ENCODE measurements at regions not wholly inside any gene's neighbourhood (a gene's known extent, or its start where the extent isn't known, plus 50 kb on each side); places are given as distances from the start of the nearest gene placed in this dataset.
"Not testable (repeated sequence)": the region's sequence is repeated elsewhere in the genome, so short reads cannot be mapped to it uniquely, and the experiment has no call there.

GRCh38 chr1:55822891-55823290 lies 607.7 kb upstream of the USP24 start:
- intact Hi-C loops (cut with DNase I), result no loop called here
- no peak for DNase-seq (ENCODE audit: low spot score)

- DNase-seq (ENCODE audit: low spot score), result no peak
Measured at GRCh38 chr1:55821234-55821633, 606.1 kb upstream of the USP24 start.

GRCh38 chr1:55820501-55820900 lies 605.3 kb upstream of the USP24 start:
- intact Hi-C loops (cut with DNase I), result no loop called here
- no peak for DNase-seq (ENCODE audit: low spot score)

More at GRCh38 chr1:55821234-55821633, 606.1 kb upstream of the USP24 start:
- intact Hi-C loops (cut with DNase I), result no loop called here

- intact Hi-C loops (cut with DNase I), result no loop called here
- DNase-seq (ENCODE audit: low spot score), result no peak
Measured at GRCh38 chr1:55819011-55819410, 603.8 kb upstream of the USP24 start.

GRCh38 chr1:55816456-55817426 lies 601.6 kb upstream of the USP24 start:
- DNase-seq (ENCODE audit: low spot score), result no peak
- intact Hi-C loops (cut with DNase I), result no loop called here

GRCh38 chr1:55815745-55816455 lies 600.7 kb upstream of the USP24 start:
- DNase-seq (ENCODE audit: low spot score), result no peak
- intact Hi-C loops (cut with DNase I), result no loop called here

GRCh38 chr1:55814967-55815366 lies 599.8 kb upstream of the USP24 start:
- DNase-seq (ENCODE audit: low spot score), result no peak
- intact Hi-C loops (cut with DNase I), result no loop called here

- intact Hi-C loops (cut with DNase I), result no loop called here
Measured at GRCh38 chr1:55813618-55814017, 598.5 kb upstream of the USP24 start.

GRCh38 chr1:55812281-55812680 lies 597.1 kb upstream of the USP24 start:
- intact Hi-C loops (cut with DNase I), result no loop called here
- DNase-seq (ENCODE audit: low spot score), result no peak

More at GRCh38 chr1:55813618-55814017, 598.5 kb upstream of the USP24 start:
- no peak for DNase-seq (ENCODE audit: low spot score)

- no peak for DNase-seq (ENCODE audit: low spot score)
- intact Hi-C loops (cut with DNase I), result no loop called here
Measured at GRCh38 chr1:55808263-55808662, 593.1 kb upstream of the USP24 start.

- DNase-seq (ENCODE audit: low spot score), result no peak
- intact Hi-C loops (cut with DNase I), result no loop called here
Measured at GRCh38 chr1:55803429-55803828, 588.3 kb upstream of the USP24 start.

GRCh38 chr1:55801481-55801880 lies 586.3 kb upstream of the USP24 start:
- intact Hi-C loops (cut with DNase I), result no loop called here
- DNase-seq (ENCODE audit: low spot score), result no peak

- intact Hi-C loops (cut with DNase I), result no loop called here
Measured at GRCh38 chr1:55800503-55800902, 585.3 kb upstream of the USP24 start.

GRCh38 chr1:55793856-55794255 lies 578.7 kb upstream of the USP24 start:
- intact Hi-C loops (cut with DNase I), result no loop called here
- DNase-seq (ENCODE audit: low spot score), result no peak

More at GRCh38 chr1:55800503-55800902, 585.3 kb upstream of the USP24 start:
- DNase-seq (ENCODE audit: low spot score), result no peak

GRCh38 chr1:55792870-55793269 lies 577.7 kb upstream of the USP24 start:
- intact Hi-C loops (cut with DNase I), result no loop called here
- no peak for DNase-seq (ENCODE audit: low spot score)

GRCh38 chr1:55789466-55789865 lies 574.3 kb upstream of the USP24 start:
- intact Hi-C loops (cut with DNase I), result no loop called here
- DNase-seq (ENCODE audit: low spot score), result no peak

- DNase-seq (ENCODE audit: low spot score), result no peak
- intact Hi-C loops (cut with DNase I), result no loop called here
Measured at GRCh38 chr1:55786396-55786795, 571.2 kb upstream of the USP24 start.

- intact Hi-C loops (cut with DNase I); DNase-seq (ENCODE audit: low spot score): not testable (repeated sequence)
Measured at GRCh38 chr1:55784941-55785450, 569.8 kb upstream of the USP24 start.

GRCh38 chr1:55781944-55782482 lies 566.8 kb upstream of the USP24 start:
- intact Hi-C loops (cut with DNase I), result no loop called here
- DNase-seq (ENCODE audit: low spot score), result no peak

GRCh38 chr1:55781003-55781402 lies 565.8 kb upstream of the USP24 start:
- no peak for DNase-seq (ENCODE audit: low spot score)
- intact Hi-C loops (cut with DNase I), result no loop called here

Measured in cardiac septum (tissue), 1 donor.